ENCODE measurements at regions not wholly inside any gene's neighbourhood (a gene's known extent, or its start where the extent isn't known, plus 50 kb on each side); places are given as distances from the start of the nearest gene placed in this dataset.

- no peak for TF ChIP-seq CTCF (IDR thresholded peaks at IDR 0.05)
- Mint-ChIP-seq H3K4me3 (ENCODE audit: unreplicated experiment) (no peak overlapping the region), H3K27ac (ENCODE audit: unreplicated experiment) (no peak overlapping the region), H3K9me3 (ENCODE audit: unreplicated experiment) (no peaks in the 10 kb centered on the region), H3K36me3 (ENCODE audit: unreplicated experiment) (no peaks in the 10 kb centered on the region), H3K4me1 (ENCODE audit: unreplicated experiment) (no peaks in the 10 kb centered on the region), H3K27me3 (ENCODE audit: unreplicated experiment) (peaks cover 2% of the 10 kb centered on the region)
- DNase-seq (ENCODE audit: extremely low spot score, unreplicated experiment): no peak
Measured at GRCh38 chr13:62564770-62565169, 1149.1 kb upstream of the PCDH20 start.

- Mint-ChIP-seq H3K27ac (ENCODE audit: unreplicated experiment) (no peak overlapping the region), H3K27me3 (ENCODE audit: unreplicated experiment) (peaks cover 6% of the 10 kb centered on the region), H3K4me3 (ENCODE audit: unreplicated experiment) (no peak overlapping the region), H3K4me1 (ENCODE audit: unreplicated experiment) (no peaks in the 10 kb centered on the region), H3K9me3 (ENCODE audit: unreplicated experiment) (no peaks in the 10 kb centered on the region), H3K36me3 (ENCODE audit: unreplicated experiment) (no peaks in the 10 kb centered on the region)
- TF ChIP-seq CTCF (IDR thresholded peaks at IDR 0.05): no peak
- no peak for DNase-seq (ENCODE audit: extremely low spot score, unreplicated experiment)
Measured at GRCh38 chr13:62563251-62563650, 1147.6 kb upstream of the PCDH20 start.

DNA sequence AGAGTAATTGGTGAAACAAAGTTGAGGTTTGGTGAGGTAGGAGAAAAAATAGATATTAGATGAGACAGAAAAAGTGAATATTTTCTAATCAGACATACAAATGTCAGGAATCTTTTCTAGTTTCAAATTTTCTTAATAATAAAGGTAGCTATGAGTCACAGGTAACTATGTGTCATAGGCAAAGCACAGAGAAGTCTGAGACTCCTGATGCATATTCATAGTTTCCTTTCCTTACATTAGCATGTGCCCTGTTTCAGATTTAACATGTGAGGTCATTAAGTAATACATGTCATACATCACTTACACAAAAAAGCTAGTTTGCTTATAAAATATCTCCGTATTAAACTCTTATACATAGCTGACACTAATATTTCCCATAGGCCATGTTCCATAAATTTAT, 1141.3 kb upstream of the PCDH20 start:
- Mint-ChIP-seq H3K27ac (ENCODE audit: unreplicated experiment) (no peak overlapping the region), H3K36me3 (ENCODE audit: unreplicated experiment) (peaks cover 3% of the 10 kb centered on the region), H3K4me3 (ENCODE audit: unreplicated experiment) (no peak overlapping the region), H3K9me3 (ENCODE audit: unreplicated experiment) (peaks cover 9% of the 10 kb centered on the region), H3K27me3 (ENCODE audit: unreplicated experiment) (peaks cover 6% of the 10 kb centered on the region), H3K4me1 (ENCODE audit: unreplicated experiment) (no peaks in the 10 kb centered on the region)
- DNase-seq (ENCODE audit: extremely low spot score, unreplicated experiment): no peak
- no peak for TF ChIP-seq CTCF (IDR thresholded peaks at IDR 0.05)

DNA sequence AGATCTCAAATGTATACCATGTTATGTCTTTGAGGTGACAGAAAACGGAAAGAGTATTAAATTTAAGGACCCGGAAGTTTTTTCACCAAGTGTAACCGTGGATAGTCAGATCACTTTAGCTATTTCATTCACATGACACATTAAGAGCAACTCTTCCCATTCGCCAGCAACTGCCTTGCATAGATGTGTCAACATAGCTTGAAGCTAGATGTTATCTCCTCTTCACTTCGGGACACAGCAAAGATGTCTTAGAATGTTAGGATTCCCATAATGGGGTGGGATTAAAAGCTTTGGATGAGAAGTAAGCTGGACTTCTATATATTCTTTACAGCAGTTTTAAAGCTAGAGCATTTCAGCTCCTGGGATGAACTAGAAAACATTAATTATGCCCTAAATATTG, 1135.9 kb upstream of the PCDH20 start:
- H3K27me3 Mint-ChIP-seq (ENCODE audit: unreplicated experiment): no peaks in the 10 kb centered on the region
- peaks cover 3% of the 10 kb centered on the region for H3K36me3 Mint-ChIP-seq (ENCODE audit: unreplicated experiment)

GRCh38 chr13:62544928-62545327, 1129.3 kb upstream of the PCDH20 start:
- Mint-ChIP-seq H3K36me3 (ENCODE audit: unreplicated experiment) (no peaks in the 10 kb centered on the region), H3K27ac (ENCODE audit: unreplicated experiment) (no peak overlapping the region), H3K27me3 (ENCODE audit: unreplicated experiment) (no peaks in the 10 kb centered on the region), H3K4me3 (ENCODE audit: unreplicated experiment) (no peak overlapping the region), H3K9me3 (ENCODE audit: unreplicated experiment) (no peaks in the 10 kb centered on the region), H3K4me1 (ENCODE audit: unreplicated experiment) (no peaks in the 10 kb centered on the region)
- DNase-seq (ENCODE audit: extremely low spot score, unreplicated experiment): no peak
- TF ChIP-seq CTCF (IDR thresholded peaks at IDR 0.05): peak; percentile 11

More for the DNA sequence above, 1135.9 kb upstream of the PCDH20 start:
- no peaks in the 10 kb centered on the region for H3K4me1 Mint-ChIP-seq (ENCODE audit: unreplicated experiment)
- no peak for TF ChIP-seq CTCF (IDR thresholded peaks at IDR 0.05)
- no peak overlapping the region for H3K27ac Mint-ChIP-seq (ENCODE audit: unreplicated experiment)
- no peak overlapping the region for H3K4me3 Mint-ChIP-seq (ENCODE audit: unreplicated experiment)
- no peak for DNase-seq (ENCODE audit: extremely low spot score, unreplicated experiment)
- peaks cover 9% of the 10 kb centered on the region for H3K9me3 Mint-ChIP-seq (ENCODE audit: unreplicated experiment)
